ENCODE measurements at regions not wholly inside any gene's neighbourhood (a gene's known extent, or its start where the extent isn't known, plus 50 kb on each side); places are given as distances from the start of the nearest gene placed in this dataset.
A peak's percentile ranks its signal among the peaks of the same experiment; 100 is the strongest.
"Not testable (repeated sequence)": the region's sequence is repeated elsewhere in the genome, so short reads cannot be mapped to it uniquely, and the experiment has no call there.

- no peak overlapping the region for H3K4me3 ChIP-seq (ENCODE audit: low read depth, low read length)
- TF ChIP-seq, protein P1, sequence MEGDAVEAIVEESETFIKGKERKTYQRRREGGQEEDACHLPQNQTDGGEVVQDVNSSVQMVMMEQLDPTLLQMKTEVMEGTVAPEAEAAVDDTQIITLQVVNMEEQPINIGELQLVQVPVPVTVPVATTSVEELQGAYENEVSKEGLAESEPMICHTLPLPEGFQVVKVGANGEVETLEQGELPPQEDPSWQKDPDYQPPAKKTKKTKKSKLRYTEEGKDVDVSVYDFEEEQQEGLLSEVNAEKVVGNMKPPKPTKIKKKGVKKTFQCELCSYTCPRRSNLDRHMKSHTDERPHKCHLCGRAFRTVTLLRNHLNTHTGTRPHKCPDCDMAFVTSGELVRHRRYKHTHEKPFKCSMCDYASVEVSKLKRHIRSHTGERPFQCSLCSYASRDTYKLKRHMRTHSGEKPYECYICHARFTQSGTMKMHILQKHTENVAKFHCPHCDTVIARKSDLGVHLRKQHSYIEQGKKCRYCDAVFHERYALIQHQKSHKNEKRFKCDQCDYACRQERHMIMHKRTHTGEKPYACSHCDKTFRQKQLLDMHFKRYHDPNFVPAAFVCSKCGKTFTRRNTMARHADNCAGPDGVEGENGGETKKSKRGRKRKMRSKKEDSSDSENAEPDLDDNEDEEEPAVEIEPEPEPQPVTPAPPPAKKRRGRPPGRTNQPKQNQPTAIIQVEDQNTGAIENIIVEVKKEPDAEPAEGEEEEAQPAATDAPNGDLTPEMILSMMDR (conservative IDR thresholded peaks at IDR 0.05; ENCODE audit: low read depth, low read length), result no peak
- DNase-seq (ENCODE audit: low read depth), result peak; percentile 58
Observed at GRCh38 chr10:36017137-36017536, 375.0 kb upstream of the FZD8 start.

DNA sequence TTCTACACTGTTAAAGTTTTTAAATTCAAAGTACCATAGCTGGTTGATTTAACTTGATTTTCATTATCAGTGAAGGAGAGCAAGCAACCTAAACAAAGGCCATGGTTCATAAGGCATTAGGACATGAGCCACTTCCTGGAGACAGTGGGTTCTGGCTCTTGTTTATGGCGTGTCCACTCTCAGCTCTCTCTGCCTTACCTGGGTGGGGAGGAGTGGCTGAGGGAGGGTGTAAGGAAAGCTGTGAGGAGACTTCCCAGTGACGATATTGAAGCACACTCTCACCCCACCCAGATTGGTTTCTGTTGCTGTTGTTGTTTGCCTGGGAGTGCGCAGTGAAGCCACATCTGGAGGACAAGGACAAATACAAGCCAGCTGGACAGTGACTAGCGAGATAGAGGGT lies 365.3 kb upstream of the FZD8 start:
- no peak for DNase-seq (ENCODE audit: low read depth)
- TF ChIP-seq, protein P1 (conservative IDR thresholded peaks at IDR 0.05; ENCODE audit: low read depth, low read length), result no peak
- no peak overlapping the region for H3K4me3 ChIP-seq (ENCODE audit: low read depth, low read length)

GRCh38 chr10:36003688-36004087 lies 361.6 kb upstream of the FZD8 start:
- no peak for DNase-seq (ENCODE audit: low read depth)
- TF ChIP-seq, protein P1 (conservative IDR thresholded peaks at IDR 0.05; ENCODE audit: low read depth, low read length), result no peak
- H3K4me3 ChIP-seq (ENCODE audit: low read depth, low read length), result no peak overlapping the region

DNA sequence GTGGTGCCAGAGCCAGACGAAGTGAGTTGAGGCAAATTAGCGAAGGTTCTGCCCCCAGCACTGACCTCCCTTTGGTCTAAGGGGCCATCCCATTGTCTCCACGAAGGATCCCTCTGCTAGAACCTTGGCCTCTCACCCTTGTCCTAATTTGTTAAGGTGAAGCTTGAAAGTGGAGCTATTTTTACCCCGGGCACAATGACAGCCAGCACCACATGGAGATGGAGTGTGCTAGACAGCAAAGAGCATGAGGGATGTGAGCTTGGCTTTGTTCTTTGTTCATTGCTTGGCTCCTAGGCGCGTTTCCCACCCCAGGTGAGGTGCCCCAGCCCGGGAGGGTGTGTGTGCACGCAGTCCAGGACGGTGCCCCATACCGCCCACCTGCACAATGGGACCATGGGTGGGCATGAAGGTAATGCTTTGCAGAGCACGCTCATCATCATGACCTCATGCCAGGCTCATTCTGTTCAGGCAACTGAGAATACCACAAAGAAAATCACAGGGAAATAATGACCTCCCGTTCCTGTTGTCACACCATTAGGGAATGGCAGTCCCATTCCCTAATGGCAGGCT lies 361.0 kb upstream of the FZD8 start:
- TF ChIP-seq, protein P1 (conservative IDR thresholded peaks at IDR 0.05; ENCODE audit: low read depth, low read length), result no peak
- no peak for DNase-seq (ENCODE audit: low read depth)
- no peak overlapping the region for H3K4me3 ChIP-seq (ENCODE audit: low read depth, low read length)

- no peak overlapping the region for H3K4me3 ChIP-seq (ENCODE audit: low read depth, low read length)
- DNase-seq (ENCODE audit: low read depth), result no peak
- TF ChIP-seq, protein P1 (conservative IDR thresholded peaks at IDR 0.05; ENCODE audit: low read depth, low read length), result no peak
Observed at GRCh38 chr10:36002445-36002844, 360.3 kb upstream of the FZD8 start.

DNA sequence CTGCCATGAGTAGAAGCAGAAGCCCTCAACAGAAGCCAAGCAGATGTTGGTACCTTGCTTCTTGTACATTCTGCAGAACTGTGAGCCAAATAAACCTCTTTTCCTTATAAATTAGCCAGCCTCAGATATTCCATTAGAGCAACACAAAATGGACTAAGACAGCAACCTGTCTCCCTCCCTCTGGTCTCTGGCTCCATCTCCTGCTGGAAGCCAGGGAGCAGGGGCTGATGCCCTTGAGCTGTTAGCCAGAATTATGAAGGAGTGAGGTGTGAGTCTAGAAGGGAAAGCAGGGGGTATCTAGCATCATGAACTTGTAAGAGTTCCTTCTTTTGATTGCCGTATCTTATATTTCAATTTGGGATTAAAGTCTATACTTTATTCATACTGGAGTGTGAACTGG lies 358.7 kb upstream of the FZD8 start:
- not testable (repeated sequence) for DNase-seq (ENCODE audit: low read depth); H3K4me3 ChIP-seq (ENCODE audit: low read depth, low read length)
- TF ChIP-seq, protein P1 (conservative IDR thresholded peaks at IDR 0.05; ENCODE audit: low read depth, low read length), result peak; percentile 40

GRCh38 chr10:35998026-35998425 lies 355.9 kb upstream of the FZD8 start:
- TF ChIP-seq, protein P1 (conservative IDR thresholded peaks at IDR 0.05; ENCODE audit: low read depth, low read length), result no peak
- DNase-seq (ENCODE audit: low read depth), result no peak
- no peak overlapping the region for H3K4me3 ChIP-seq (ENCODE audit: low read depth, low read length)
